Motor neuron (in vitro differentiated cells): ENCODE measurements at regions not wholly inside any gene's neighbourhood (a gene's known extent, or its start where the extent isn't known, plus 50 kb on each side); places are given as distances from the start of the nearest gene placed in this dataset.

ENCODE experiments used
- ATAC-seq, 8 experiments: fragments of 200-7000 bp; cut with Tn5 transposase; replicated peaks in 6 of 8; 2 replicates each; pipeline ENCODE4 v1.8.0; 2021; ENCODE audit warnings: mild to moderate bottlenecking in 8 of 8, moderate library complexity in 8 of 8
- H3K27ac ChIP-seq, 2 donors: fragments of 250-450 bp; sonication (Bioruptor Pico); 2 replicates each; pipeline ENCODE4 v1.9.0; 2021; ENCODE audit warnings: antibody characterized with exemption in 2 of 2, mild to moderate bottlenecking in 2 of 2, moderate library complexity in 1 of 2
- H3K4me1 ChIP-seq, 2 donors: fragments of 250-450 bp; sonication (Bioruptor Pico); replicated peaks in 1 of 2; 2 replicates each; pipeline ENCODE4 v1.6.1; 2021; ENCODE audit warnings: antibody characterized with exemption in 2 of 2, mild to moderate bottlenecking in 2 of 2, moderate library complexity in 1 of 2
- H3K4me3 ChIP-seq, 5 donors: fragments of 250-450 bp; sonication (Bioruptor Pico); 2 replicates each; pipeline ENCODE4 v1.9.0; 2021; ENCODE audit warnings: antibody characterized with exemption in 5 of 5, mild to moderate bottlenecking in 5 of 5, moderate library complexity in 4 of 5
- WGBS, 10 experiments: fragments of 450-650 bp; shearing (Covaris generic); methylation state at CpG; one replicate each; pipeline ENCODE4 v1.0.0; 2022; 5-methylcytosine and 5-hydroxymethylcytosine counted together
- in situ Hi-C, 9 experiments: fragments of 400-800 bp; cut with MboI; loops; one replicate each; pipeline ENCODE4 v1.15.0; 2021; ENCODE audit warnings: low sequenced_read_pairs in 9 of 9, low pct_unique_long_range_greater_than_20kb in 2 of 9; ENCODE audit not compliant: unreplicated experiment in 9 of 9

GRCh38 chr14:49975799-49976198 is 82.9 kb downstream of the ARF6 start:
- in situ Hi-C loops: no loop called here
- no peak for ATAC-seq
- peaks cover 0 to 12% of the 10 kb centered on the region in 2 donors for H3K4me1 ChIP-seq
- no peak overlapping the region for H3K4me3 ChIP-seq
- H3K27ac ChIP-seq: no peak overlapping the region
- 33 to 100% (median 80%) methylated on average over 1 to 3 of the region's 3 CpGs; no CpG with 5 or more reads in 1 of the 10 experiments for WGBS, 10 experiments

- ATAC-seq: no peak
- WGBS, 10 experiments: 60 to 100% (median 84%) methylated on average over 1 to 4 of the region's 5 CpGs; no CpG with 5 or more reads in 1 of the 10 experiments
Measured at GRCh38 chr14:49977126-49977841, 84.4 kb downstream of the ARF6 start.

GRCh38 chr14:49980027-49980426 is 87.1 kb downstream of the ARF6 start:
- in situ Hi-C loops: no loop called here
- H3K4me1 ChIP-seq: no peaks in the 10 kb centered on the region
- ATAC-seq: no peak
- H3K4me3 ChIP-seq: no peak overlapping the region
- H3K27ac ChIP-seq: no peak overlapping the region

More at GRCh38 chr14:49977126-49977841, 84.4 kb downstream of the ARF6 start:
- Histone ChIP-seq H3K4me3 (no peak overlapping the region), H3K4me1 (no peaks in the 10 kb centered on the region), H3K27ac (no peak overlapping the region)
- in situ Hi-C loops: no loop called here

GRCh38 chr14:49982082-49982481 is 89.2 kb downstream of the ARF6 start:
- H3K27ac ChIP-seq: no peak overlapping the region
- WGBS, 10 experiments: 21 to 100% (median 86%) methylated on average over 1 to 7 of the region's 7 CpGs; no CpG with 5 or more reads in 2 of the 10 experiments
- in situ Hi-C loops: no loop called here
- ATAC-seq: peak in 3 of 8 experiments; percentile 20 to 68 (median 56)
- H3K4me1 ChIP-seq: peaks cover 0 to 6% of the 10 kb centered on the region in 2 donors
- no peak overlapping the region for H3K4me3 ChIP-seq

GRCh38 chr14:49982501-49982951 is 89.6 kb downstream of the ARF6 start:
- Histone ChIP-seq H3K4me1 (peaks cover 0 to 8% of the 10 kb centered on the region in 2 donors), H3K4me3 (no peak overlapping the region), H3K27ac (no peak overlapping the region)
- peak in 3 of 8 experiments; percentile 27 to 84 (median 56) for ATAC-seq
- in situ Hi-C loops: no loop called here
- 8 to 87% (median 70%) methylated on average over 4 to 9 of the region's 9 CpGs for WGBS, 10 experiments

- Histone ChIP-seq H3K4me1 (peaks cover 0 to 8% of the 10 kb centered on the region in 2 donors), H3K27ac (no peak overlapping the region), H3K4me3 (no peak overlapping the region)
- in situ Hi-C loops: no loop called here
- 55 to 100% (median 93%) methylated on average over 1 to 2 of the region's 2 CpGs; no CpG with 5 or more reads in 2 of the 10 experiments for WGBS, 10 experiments
- no peak for ATAC-seq
Measured at GRCh38 chr14:49984424-49984823, 91.5 kb downstream of the ARF6 start.

- WGBS, 10 experiments: 33 to 93% (median 56%) methylated on average over 1 to 6 of the region's 6 CpGs; no CpG with 5 or more reads in 1 of the 10 experiments
- no peak overlapping the region for H3K27ac ChIP-seq
- peaks cover 5 to 12% of the 10 kb centered on the region in 2 donors for H3K4me1 ChIP-seq
- in situ Hi-C loops: no loop called here
- no peak for ATAC-seq
- H3K4me3 ChIP-seq: no peak overlapping the region
Measured at GRCh38 chr14:49986343-49987014, 93.6 kb downstream of the ARF6 start.

- in situ Hi-C loops: no loop called here
- Histone ChIP-seq H3K27ac (no peak overlapping the region), H3K4me3 (no peak overlapping the region), H3K4me1 (peaks cover 8 to 15% of the 10 kb centered on the region in 2 donors)
- WGBS, 10 experiments: 70 to 100% (median 82%) methylated on average over 1 to 6 of the region's 9 CpGs; no CpG with 5 or more reads in 2 of the 10 experiments
- ATAC-seq: peak in 2 of 8 experiments; percentile 42 to 44
Measured at GRCh38 chr14:49988080-49988990, 95.5 kb downstream of the ARF6 start.

GRCh38 chr14:49989966-49990365 is 97.1 kb downstream of the ARF6 start:
- ATAC-seq: peak in 1 of 8 experiments; percentile 47
- Histone ChIP-seq H3K27ac (no peak overlapping the region), H3K4me1 (peaks cover 8 to 15% of the 10 kb centered on the region in 2 donors), H3K4me3 (no peak overlapping the region)
- in situ Hi-C loops: no loop called here
- 80 to 100% (median 100%) methylated on average over 1 to 2 of the region's 2 CpGs; no CpG with 5 or more reads in 3 of the 10 experiments for WGBS, 10 experiments

- peak in 5 of 8 experiments; percentile 57 to 87 (median 73) for ATAC-seq
- whole genome bisulfite sequencing, 10 experiments: 23 to 100% (median 79%) methylated on average over 1 to 4 of the region's 4 CpGs; no CpG with 5 or more reads in 2 of the 10 experiments
- H3K4me1 ChIP-seq: peaks cover 8 to 14% of the 10 kb centered on the region in 2 donors
- H3K27ac ChIP-seq: no peak overlapping the region
- no peak overlapping the region for H3K4me3 ChIP-seq
- in situ Hi-C loops: no loop called here
Measured at GRCh38 chr14:49991491-49991890, 98.6 kb downstream of the ARF6 start.

- Histone ChIP-seq H3K4me3 (no peak overlapping the region), H3K27ac (no peak overlapping the region), H3K4me1 (peaks cover 8 to 9% of the 10 kb centered on the region in 2 donors)
- ATAC-seq: no peak
- WGBS, 10 experiments: 80 to 100% (median 98%) methylated on average over 1 to 7 of the region's 7 CpGs; no CpG with 5 or more reads in 1 of the 10 experiments
- in situ Hi-C loops: no loop called here
Measured at GRCh38 chr14:49992036-49992435, 99.2 kb downstream of the ARF6 start.

GRCh38 chr14:49992448-49992847 is 99.6 kb downstream of the ARF6 start:
- in situ Hi-C loops: no loop called here
- H3K4me3 ChIP-seq: no peak overlapping the region
- no peak overlapping the region for H3K27ac ChIP-seq
- H3K4me1 ChIP-seq: peaks cover 7 to 8% of the 10 kb centered on the region in 2 donors
- ATAC-seq: no peak
- WGBS, 10 experiments: 22 to 92% (median 79%) methylated on average over 1 to 4 of the region's 4 CpGs; no CpG with 5 or more reads in 3 of the 10 experiments
